Type B pancreatic cell (in vitro differentiated cells): ENCODE measurements at regions not wholly inside any gene's neighbourhood (a gene's known extent, or its start where the extent isn't known, plus 50 kb on each side); places are given as distances from the start of the nearest gene placed in this dataset.

Experiments used
- DNase-seq: peaks from one replicate; pipeline ENCODE4 v3.0.0; 2021; ENCODE audit warnings: mixed read lengths; ENCODE audit not compliant: unreplicated experiment; ENCODE audit errors: extremely low spot score
- H3K27ac Mint-ChIP-seq: 2 replicates; pipeline ENCODE4 v1.8.0; 2021; ENCODE audit warnings: mild to moderate bottlenecking, mixed read lengths
- H3K27me3 Mint-ChIP-seq: 2 replicates; pipeline ENCODE4 v1.8.0; 2021; ENCODE audit warnings: mixed read lengths
- H3K36me3 Mint-ChIP-seq: 2 replicates; pipeline ENCODE4 v1.8.0; 2021; ENCODE audit warnings: mixed read lengths
- H3K4me1 Mint-ChIP-seq: one replicate; pipeline ENCODE4 v1.8.0; 2021; ENCODE audit warnings: mixed read lengths; ENCODE audit not compliant: unreplicated experiment
- H3K4me3 Mint-ChIP-seq: 2 replicates; pipeline ENCODE4 v1.8.0; 2021; ENCODE audit warnings: mild to moderate bottlenecking, mixed read lengths
- H3K9me3 Mint-ChIP-seq: 2 replicates; pipeline ENCODE4 v1.8.0; 2021; ENCODE audit warnings: mixed read lengths
- CTCF ChIP-seq: fragments of 200-600 bp; sonication (generic); conservative IDR thresholded peaks from 2 replicates; pipeline ENCODE4 v1.5.0; 2021; ENCODE audit warnings: antibody characterized with exemption, mild to moderate bottlenecking

- Mint-ChIP-seq H3K4me3 (peak overlapping the region; percentile 23), H3K27ac (peak overlapping the region; percentile 37), H3K27me3 (no peaks in the 10 kb centered on the region), H3K36me3 (peaks cover 3% of the 10 kb centered on the region), H3K9me3 (peaks cover 4% of the 10 kb centered on the region), H3K4me1 (peaks cover 33% of the 10 kb centered on the region)
- DNase-seq = peak; percentile 84
- peak; percentile 97 for TF ChIP-seq CTCF
Observed at GRCh38 chr2:42859006-42859552, 66.7 kb upstream of the HAAO start.

GRCh38 chr2:42858140-42859005, 66.0 kb upstream of the HAAO start:
- no peak for DNase-seq
- no peaks in the 10 kb centered on the region for H3K27me3 Mint-ChIP-seq
- peak overlapping the region; percentile 23 for H3K4me3 Mint-ChIP-seq
- peaks cover 4% of the 10 kb centered on the region for H3K9me3 Mint-ChIP-seq
- H3K27ac Mint-ChIP-seq = peak overlapping the region; percentile 37
- peaks cover 40% of the 10 kb centered on the region for H3K4me1 Mint-ChIP-seq
- peaks cover 3% of the 10 kb centered on the region for H3K36me3 Mint-ChIP-seq
- no peak for TF ChIP-seq CTCF

GRCh38 chr2:42856891-42857632, 64.7 kb upstream of the HAAO start:
- DNase-seq = no peak
- Mint-ChIP-seq H3K36me3 (peaks cover 3% of the 10 kb centered on the region), H3K27me3 (no peaks in the 10 kb centered on the region), H3K4me1 (peaks cover 48% of the 10 kb centered on the region), H3K9me3 (peaks cover 11% of the 10 kb centered on the region), H3K27ac (peak overlapping the region; percentile 84), H3K4me3 (peak overlapping the region; percentile 66)
- TF ChIP-seq CTCF = no peak

GRCh38 chr2:42856106-42856860, 63.9 kb upstream of the HAAO start:
- no peak for TF ChIP-seq CTCF
- peaks cover 11% of the 10 kb centered on the region for H3K9me3 Mint-ChIP-seq
- H3K36me3 Mint-ChIP-seq = peaks cover 3% of the 10 kb centered on the region
- H3K27me3 Mint-ChIP-seq = no peaks in the 10 kb centered on the region
- peaks cover 48% of the 10 kb centered on the region for H3K4me1 Mint-ChIP-seq
- H3K27ac Mint-ChIP-seq = peak overlapping the region; percentile 84
- DNase-seq = no peak
- no peak overlapping the region for H3K4me3 Mint-ChIP-seq

- Mint-ChIP-seq H3K36me3 (no peaks in the 10 kb centered on the region), H3K9me3 (peaks cover 6% of the 10 kb centered on the region), H3K4me3 (no peak overlapping the region), H3K27ac (peak overlapping the region; percentile 71), H3K4me1 (peaks cover 48% of the 10 kb centered on the region), H3K27me3 (no peaks in the 10 kb centered on the region)
- DNase-seq = no peak
- TF ChIP-seq CTCF = no peak
Observed at GRCh38 chr2:42855221-42855970, 63.0 kb upstream of the HAAO start.
